ENCODE measurements at regions not wholly inside any gene's neighbourhood (a gene's known extent, or its start where the extent isn't known, plus 50 kb on each side); places are given as distances from the start of the nearest gene placed in this dataset.
"Not testable (repeated sequence)": the region's sequence is repeated elsewhere in the genome, so short reads cannot be mapped to it uniquely, and the experiment has no call there.

DNA sequence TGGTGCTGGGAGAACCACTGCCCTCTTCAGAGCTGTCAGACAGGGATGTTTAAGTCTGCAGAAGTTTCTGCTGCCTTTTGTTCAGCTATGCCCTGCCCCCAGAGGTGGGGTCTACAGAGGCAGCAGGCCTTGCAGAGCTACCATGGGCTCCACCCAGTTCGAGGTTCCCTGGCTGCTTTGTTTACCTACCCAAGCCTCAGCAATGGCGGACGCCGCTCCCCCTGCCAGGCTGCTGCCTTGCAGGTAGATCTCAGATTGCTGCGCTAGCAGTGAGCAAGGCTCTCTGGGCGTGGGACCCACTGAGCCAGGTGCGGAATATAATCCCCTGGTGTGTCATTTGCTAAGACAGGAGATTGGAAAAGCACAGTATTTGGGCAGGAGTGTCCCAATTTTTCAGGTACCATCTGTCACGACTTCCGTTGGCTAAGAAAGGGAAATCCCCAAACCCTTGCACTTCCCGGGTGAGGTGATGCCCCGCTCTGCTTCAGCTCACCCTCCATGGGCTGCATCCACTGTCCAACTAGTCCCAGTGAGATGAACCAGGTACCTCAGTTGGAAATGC, 1415.5 kb downstream of the GRIK2 start:
- DNase-seq, result not testable (repeated sequence)

DNA sequence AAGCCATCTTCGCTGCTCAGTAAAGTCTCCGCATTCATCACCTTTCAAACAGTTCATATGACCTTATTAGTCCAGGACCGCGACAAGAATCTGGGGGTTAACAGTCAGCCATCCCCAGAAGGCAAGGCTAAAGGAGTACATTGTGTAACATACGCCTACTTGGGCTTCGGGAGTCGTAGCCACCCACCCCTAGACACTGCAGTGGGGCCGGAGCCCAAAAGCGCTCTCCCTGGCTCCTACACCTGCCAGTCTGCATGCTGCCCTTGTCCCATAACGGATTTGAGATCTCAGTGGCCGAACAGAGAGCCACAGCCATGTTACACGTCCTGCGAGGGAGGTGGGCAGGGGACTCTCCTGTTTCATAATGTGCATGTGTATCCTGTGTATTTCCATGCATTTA, 1405.5 kb downstream of the GRIK2 start:
- DNase-seq, result no peak

DNA sequence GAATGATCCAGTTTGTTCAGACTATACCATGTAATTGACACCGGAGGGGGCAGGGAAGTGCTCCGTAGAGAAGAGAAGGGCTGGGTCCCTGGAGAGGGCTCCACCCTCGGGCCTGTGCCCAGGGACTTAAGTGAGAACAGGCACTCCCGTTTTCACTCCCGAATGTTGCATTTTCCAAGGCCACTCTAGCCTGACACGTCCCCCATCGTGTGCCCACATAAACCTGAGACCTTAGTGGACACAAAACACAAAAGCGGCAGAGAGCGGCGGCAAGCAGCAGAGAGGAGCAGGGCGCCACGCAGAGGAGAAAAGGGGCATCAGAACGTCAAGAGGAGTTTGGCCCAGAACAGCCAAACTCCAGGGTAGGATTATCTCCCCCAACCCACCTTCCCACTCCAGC, 1405.1 kb downstream of the GRIK2 start:
- DNase-seq, result no peak

DNA sequence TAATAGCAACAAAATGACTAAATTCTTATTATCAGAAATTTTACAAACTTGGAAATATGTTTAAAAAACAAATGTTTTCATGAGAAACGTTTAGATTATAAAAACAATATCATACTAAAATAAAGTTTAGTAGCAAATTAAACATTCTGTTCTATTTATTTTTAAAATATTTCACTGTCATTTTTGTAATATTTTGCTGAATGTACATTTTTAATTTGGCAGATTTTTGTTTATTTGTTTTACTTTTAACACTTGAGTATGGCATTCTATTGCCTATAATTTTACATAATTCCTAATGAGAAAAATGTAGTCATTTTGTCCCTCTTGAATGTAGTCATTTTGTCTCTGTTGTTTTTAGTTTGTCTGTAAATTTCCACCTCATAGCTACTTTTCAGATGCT, 1400.2 kb downstream of the GRIK2 start:
- no peak for DNase-seq

DNA sequence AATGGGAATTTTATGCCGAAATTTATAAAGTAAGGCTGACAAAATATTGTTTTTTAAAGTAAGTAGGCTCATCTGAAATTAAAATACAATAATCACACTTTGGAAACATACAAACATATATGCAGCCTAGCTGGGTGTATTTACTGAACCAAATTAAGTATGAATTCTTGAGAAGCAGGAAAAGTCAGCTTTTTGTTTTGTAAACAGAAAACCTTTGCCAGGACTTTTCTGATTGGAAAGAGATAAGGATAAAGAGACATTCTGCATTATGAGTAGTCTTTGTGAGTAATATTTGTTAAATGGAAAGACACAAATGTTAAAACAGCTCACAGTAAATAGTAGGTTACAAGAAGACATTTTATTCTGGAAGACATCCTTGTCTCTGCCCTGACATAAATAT, 1380.8 kb downstream of the GRIK2 start:
- DNase-seq, result no peak

DNA sequence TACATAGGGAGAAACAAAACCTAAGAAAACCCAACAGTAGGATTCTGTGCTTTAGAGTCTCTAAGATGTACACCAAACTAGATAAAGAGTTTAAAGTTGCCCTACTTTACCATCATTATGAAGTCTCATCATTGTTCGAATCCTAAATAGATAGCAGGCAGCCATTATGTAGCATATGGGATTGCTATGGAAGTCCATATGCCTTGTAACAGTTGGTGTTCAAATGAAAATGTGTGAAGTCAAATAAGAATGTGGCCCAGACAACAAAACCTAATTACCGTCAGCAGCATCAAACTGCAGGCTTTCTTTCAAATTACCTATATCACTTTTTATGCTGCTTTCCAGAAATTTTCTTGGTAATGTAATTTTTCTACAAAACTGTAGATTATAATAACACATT, 1380.1 kb downstream of the GRIK2 start:
- no peak for DNase-seq

DNA sequence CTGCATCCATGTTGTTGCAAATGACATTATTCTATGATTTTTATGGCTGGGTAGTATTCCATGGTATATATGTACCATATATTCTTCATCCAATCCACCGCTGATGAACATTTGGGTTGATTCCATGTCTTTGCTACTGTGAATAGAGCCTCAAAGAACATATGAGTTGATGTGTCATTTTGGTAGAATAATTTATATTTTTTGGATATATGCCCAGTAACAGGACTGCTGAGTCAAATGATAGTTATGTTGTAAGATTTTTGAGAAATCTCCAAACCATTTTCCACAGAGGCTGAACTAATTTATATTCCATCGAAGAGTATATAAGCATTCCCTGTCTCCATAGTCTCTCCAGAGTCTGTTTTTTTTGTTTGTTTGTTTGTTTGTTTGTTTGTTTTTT, 1373.5 kb downstream of the GRIK2 start:
- no peak for DNase-seq

DNA sequence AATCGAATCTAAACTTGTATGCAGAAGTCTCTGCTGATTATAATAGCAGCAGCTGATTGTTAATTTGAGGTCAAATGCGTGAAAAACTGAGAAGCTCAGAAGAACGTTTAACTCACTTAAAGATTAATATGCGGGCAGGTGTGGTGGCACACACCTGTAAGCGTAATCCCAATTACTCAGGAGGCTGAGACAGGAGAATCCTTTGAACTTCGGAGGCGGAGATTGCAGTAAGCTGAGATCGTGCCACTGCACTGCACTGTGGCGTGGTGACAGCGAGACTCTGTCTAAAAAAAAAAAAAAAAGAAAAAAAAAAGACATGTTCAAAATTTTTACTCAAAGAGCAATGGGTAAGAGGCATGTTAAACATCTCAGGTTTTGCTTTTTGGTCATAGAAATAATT, 1370.8 kb downstream of the GRIK2 start:
- no peak for DNase-seq

DNA sequence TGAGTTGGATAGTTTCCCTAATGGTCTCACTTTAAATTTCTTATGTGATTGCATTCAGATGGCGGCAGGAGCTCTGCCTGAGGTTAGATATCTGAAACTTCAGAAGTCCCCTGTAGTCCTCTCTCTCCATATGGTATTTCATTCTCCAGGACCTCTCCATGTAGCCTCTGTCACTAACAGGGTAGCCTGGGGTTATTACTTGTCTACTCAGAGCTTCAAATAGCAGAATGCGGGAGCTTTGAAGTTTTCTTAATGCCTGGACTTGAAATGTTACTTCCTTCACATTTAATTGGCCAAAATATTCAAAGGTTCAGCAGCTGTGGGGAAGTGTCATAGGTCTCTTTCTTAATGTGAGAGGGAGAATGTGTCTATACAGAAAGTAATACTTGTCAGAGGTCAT, 1370.4 kb downstream of the GRIK2 start:
- no peak for DNase-seq

DNA sequence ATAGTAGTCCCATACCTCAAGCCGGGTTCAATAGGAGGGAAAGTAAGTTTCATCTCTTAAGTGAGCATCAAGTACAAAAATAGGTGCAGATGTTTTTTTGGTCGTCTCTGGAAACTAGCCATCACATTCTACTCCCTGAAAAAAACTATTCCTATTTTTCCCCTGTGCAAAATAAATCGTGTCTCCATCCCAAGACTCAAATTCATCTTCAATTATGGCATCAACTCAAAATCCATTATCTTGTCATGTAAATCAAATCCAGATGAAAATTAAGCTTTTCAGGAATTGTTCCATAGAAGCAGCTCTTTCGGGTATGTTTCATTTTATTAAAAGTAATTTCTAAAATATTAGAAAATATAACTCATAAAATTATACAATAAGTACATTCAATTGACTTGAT, 1368.4 kb downstream of the GRIK2 start:
- DNase-seq, result no peak

DNA sequence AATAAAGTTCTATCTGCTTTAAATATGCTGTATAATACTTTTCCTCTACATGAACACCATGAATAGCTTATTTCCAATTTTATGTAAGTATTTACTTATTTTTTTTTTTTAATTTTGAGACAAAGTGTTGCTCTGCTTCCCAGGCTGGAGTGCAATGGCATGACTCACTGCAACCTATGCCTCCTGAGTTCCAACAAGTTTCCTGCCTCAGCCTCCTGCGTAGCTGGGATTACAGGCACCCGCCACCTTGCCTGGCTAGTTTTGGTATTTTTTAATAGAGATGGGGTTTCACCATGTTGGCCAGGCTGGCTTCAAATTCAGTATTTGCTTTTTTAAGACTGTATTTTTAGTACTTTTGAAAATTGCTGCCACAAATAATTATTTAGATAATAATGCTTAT, 1365.9 kb downstream of the GRIK2 start:
- no peak for DNase-seq

DNA sequence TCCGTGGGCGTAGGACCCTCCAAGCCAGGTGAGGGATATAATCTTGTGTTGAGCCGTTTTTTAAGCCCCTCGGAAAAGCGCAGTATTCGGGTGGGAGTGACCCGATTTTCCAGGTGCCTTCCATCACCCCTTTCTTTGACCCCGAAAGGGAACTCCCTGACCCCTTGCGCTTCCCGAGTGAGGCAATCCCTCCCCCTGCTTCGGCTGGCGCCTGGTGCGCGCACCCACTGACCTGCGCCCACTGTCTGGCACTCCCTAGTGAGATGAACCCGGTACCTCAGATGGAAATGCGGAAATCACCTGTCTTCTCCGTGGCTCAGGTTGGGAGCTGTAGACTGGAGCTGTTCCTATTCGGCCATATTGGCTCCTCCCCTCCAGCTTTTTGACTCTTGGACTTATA, 1365.0 kb downstream of the GRIK2 start:
- DNase-seq, result not testable (repeated sequence)

DNA sequence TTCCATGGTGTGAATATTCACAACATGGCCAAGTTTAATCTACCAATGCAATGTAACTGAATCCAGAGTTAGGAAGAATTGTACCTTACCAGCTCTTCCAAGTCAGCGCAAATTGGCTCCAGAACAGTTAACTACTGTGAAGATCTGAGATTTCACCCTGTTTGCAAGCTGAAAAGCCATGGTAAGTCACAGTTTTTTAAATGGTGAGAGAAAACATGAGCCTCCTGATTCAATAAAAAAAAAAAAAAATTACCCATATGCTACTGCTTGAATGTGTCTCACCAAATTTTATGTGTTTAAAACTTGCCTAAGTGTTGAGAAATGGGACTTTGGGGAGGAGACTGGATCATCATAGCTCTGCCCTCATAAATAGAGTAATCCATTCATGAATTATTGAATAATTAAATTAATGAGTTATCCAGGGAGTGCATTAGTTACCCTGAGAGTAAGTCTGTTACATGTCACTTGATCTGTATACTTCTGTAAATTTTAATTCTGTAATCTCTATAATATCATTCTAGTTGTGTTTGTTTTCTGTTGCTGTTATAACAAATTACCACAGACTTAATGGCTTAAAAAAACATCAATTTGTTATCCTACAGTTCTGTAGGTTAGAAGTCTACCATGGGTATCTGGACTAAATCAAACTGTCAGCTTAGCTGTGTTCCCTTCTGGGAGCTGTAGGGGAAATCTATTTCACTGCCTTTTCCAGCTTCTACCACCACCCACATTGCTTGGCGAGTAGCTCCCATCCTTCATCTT, 1355.9 kb downstream of the GRIK2 start:
- no peak for DNase-seq

DNA sequence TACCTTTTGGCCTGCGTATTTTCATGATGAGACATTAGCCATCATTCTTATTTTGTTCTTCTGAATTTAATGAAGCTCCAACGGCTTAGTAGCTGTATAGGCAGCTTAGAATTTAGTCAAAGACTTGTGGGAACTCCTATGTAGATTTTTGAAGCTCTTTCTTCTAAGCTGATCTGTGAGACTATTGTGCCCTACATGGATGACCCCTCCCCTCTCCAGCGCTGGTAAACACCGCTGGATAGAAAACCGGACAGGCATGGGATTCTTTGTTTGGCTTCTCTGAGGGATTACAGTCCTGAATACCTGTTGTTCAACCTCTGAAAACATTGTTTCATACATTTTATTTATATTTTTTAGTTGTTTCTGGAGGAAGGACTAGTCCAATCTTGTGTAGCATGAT, 1353.4 kb downstream of the GRIK2 start:
- DNase-seq, result no peak

DNA sequence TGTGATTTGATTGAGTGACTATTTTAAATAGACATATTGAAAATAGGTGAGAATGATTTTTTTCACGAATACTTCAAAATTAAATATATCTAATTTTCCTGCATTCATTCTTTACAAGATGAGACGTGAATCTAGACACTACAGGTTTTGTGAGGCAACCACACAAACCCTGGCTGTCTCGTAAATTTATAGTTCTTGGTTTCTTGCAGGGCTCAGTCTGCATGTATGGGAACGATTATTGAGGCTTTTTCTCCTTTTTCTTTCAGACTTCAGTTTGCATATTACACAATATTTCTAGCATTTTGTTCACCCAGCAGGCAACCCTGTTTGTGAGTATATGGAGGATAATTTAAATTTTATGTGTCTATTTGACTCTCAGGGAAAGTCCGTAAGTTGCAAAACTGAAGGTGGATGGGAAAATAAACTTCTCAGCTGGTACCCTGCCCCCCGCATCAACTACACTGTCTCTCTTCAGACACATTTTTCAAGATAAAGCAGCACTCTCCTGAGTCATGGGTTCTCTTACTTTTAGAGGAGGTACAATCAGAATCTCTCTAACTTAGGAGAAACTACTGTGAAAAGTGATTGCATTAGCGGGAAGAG, 1349.3 kb downstream of the GRIK2 start:
- no peak for DNase-seq

DNA sequence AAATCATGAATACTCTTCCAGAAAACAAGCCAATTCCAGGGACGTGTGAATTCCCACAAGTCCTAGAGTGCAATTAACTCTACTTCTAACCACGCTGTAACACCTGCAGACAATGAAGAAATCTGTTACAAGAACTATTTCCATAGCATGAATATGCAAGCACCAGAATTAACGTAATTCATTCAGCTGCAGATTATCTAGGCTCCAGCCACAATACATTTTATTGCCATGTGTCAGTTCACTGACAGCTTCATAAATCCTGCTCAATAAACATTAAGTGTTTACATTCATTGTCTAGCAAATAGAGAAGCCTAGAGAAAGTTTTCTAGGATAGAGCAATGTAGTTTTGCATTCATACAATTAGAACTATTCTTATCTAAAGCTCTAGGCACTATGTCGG, 1348.5 kb downstream of the GRIK2 start:
- no peak for DNase-seq

DNA sequence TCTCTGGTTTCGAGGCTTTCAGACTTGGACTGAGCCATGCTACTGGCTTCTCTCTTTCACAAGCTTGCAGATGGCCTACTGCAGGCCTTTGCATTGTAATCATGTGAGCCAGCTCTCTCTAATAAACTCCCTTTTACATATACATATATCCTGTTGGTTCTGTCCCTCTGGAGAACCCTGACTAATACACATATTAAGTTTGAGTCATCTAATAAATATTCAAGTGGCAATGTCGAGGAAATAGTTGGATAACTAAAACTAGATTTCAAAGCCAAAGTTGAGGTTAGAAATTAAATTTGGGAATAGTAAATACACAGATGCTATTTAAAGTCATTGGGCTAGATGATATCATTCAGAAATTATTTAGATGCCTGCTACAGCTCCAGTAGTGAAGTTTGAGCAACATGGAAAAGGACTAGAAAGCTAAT, 1343.4 kb downstream of the GRIK2 start:
- DNase-seq, result no peak

DNA sequence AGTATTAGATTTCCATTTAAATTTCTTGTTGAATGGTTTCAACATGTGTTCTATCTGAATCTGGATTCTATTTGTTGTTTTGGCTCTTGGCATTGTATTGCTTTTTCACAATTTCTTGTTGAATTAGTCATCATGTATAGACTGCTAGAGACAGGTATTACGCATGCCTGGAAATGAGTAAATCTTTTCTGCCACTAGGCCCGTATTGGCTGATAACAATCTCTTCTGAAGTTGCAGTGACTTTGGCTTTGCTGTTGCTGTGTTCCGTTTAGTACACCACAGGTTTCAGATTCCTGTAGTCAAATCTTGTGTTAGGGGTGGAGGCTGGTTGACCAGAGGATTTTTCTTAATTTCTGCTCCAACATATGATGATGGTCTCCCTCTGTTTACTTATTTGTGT, 1339.4 kb downstream of the GRIK2 start:
- DNase-seq, result no peak

DNA sequence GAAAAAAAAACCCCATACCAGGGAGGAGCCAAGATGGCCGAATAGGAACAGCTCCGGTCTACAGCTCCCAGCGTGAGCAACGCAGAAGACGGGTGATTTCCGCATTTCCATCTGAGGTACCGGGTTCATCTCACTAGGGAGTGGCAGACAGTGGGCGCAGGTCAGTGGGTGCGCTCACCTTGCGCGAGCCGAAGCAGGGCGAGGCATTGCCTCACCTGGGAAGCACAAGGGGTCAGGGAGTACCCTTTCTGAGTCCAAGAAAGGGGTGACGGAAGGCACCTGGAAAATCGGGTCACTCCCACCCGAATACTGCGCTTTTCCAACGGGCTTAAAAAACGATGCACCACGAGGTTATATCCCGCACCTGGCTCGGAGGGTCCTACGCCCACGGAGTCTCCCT, 1328.6 kb downstream of the GRIK2 start:
- DNase-seq, result not testable (repeated sequence)

DNA sequence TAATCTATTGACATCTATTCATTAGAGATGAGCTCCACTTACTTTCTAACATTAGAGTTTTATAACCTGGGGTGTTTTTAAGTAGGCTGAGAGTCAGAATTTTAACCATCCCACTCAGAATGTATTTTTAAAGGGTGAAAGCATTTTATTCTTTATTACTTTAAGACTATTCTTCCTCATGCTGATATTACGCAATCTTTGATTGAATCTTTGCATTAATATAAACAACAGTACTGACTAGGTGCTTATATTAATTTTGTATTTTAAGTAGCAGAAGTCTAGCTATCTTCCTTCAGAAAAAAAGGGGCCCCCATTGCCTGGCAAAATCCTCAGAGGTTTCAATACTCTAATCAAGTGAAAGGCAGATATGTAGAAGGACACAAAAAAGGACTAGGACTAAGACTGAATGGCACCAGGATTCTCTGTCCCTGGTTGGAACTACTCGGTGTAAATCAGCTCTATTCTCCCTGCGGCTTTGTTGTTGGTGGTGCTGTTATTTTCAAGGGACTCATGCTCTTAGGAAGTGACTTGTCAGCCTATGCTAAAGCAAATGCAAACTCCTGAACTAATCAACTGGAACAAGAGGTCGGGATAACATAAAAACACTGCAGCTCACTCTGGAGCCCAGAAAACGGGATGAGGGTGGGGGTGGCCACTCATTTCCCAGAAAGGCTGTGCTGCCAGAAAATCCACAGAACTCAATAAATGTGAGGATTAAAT, 1324.4 kb downstream of the GRIK2 start:
- DNase-seq, result no peak

DNA sequence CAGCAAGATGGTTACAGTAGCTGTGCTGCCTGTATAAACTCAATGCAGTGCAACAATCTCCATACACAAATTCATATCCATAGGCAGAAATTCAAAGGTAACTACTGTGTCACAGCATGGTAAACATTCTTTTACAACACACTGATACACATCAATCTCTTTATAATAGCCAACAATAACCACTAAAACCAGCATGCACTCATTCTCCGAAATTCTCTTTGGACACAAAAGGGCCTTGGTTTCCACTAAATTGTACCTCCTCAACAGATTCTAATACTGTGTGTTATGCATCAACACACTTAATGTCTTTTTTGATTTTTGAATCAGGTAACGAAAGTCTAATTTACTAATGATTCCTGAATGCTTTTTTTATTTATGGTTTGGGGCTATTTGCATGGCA, 1323.7 kb downstream of the GRIK2 start:
- no peak for DNase-seq

DNA sequence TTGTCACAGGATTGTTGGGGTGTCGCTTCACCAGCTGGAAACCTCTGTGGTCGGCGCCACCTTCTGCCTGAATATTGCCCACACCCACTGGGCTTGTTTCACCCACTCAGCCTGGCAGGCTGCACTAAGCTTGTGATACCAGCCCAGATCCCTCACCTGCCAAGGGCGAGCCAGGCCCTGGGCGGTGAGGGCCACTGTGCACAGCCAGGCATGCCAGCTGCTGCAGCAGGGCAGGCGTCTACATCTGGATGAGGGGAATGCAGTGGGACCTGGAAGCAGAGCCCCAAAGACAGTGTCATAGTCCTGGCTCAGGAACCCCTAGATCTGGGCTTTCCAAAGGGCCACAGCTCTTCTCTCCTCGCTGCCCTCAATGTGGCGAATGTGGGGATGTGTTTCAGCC, 1307.5 kb downstream of the GRIK2 start:
- DNase-seq, result no peak

DNA sequence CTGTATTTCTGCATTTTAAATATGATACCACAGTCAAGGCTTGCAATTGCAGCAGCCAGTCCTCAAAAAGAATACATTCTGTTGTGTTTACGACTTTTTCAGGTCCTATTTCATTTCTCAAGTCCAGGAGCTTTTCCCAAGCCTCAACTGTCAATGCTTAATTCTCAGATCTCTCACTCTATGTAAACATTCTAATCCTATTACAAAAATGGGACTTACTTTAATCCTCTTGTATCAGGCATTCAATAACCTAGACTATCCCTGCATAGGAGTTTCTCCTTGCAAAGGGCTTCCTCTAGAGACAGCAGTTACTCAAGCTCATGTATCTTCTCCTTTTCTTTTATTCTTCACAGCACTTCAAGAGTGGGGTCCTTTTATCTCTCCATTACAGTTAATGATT, 1293.0 kb downstream of the GRIK2 start:
- DNase-seq, result no peak

DNA sequence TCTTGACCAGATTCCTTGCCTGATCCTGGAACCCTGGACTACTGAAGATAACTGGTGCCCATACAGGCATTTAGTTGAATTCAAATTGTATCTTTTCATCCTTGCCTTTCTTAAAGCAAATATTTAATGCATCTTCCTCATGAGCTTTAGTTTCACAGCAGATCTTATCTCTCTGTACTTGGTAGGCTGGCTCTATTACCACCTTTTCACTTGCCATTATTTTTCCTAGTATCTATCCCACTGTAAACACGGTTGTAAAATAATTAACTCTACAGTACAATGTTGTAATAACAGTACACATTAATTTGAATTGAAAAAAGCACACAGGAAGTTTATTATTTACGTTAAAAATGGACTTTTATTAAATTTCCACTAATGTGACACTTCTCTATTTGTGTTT, 1286.9 kb downstream of the GRIK2 start:
- no peak for DNase-seq

All from NCI-H2107 (cell line).